Activated naive CD4-positive, alpha-beta T cell treated with anti-CD3 and anti-CD28 coated beads, Interleukin-2, amount 10 ng/mL, durations not matched to agents 7 days and 5 days (primary cell): ENCODE measurements at regions not wholly inside any gene's neighbourhood (a gene's known extent, or its start where the extent isn't known, plus 50 kb on each side); places are given as distances from the start of the nearest gene placed in this dataset.
"Not testable (repeated sequence)": the region's sequence is repeated elsewhere in the genome, so short reads cannot be mapped to it uniquely, and the experiment has no call there.

Experiments
- CTCF ChIA-PET: fragments of 350-600 bp; sonication (Branson Sonifier 250); formaldehyde crosslinking; loops from one replicate; lab custom pipeline; 2021; ENCODE audit warnings: antibody characterized with exemption; lab: Charles Lee
- DNase-seq: peaks from one replicate; pipeline ENCODE4 v3.0.0-alpha.2; 2020
- H3K27ac Mint-ChIP-seq: one replicate; pipeline ENCODE4 v1.8.0; 2021; ENCODE audit warnings: mild to moderate bottlenecking, moderate library complexity, mixed read lengths
- H3K27me3 Mint-ChIP-seq: one replicate; pipeline ENCODE4 v1.8.0; 2021; ENCODE audit warnings: mild to moderate bottlenecking, mixed read lengths
- H3K36me3 Mint-ChIP-seq: one replicate; pipeline ENCODE4 v1.8.0; 2021; ENCODE audit warnings: mixed read lengths
- H3K4me1 Mint-ChIP-seq: one replicate; pipeline ENCODE4 v1.8.0; 2021; ENCODE audit warnings: mixed read lengths
- H3K4me3 Mint-ChIP-seq: one replicate; pipeline ENCODE4 v1.8.0; 2021; ENCODE audit warnings: mild to moderate bottlenecking, moderate library complexity, mixed read lengths
- H3K9me3 Mint-ChIP-seq: one replicate; pipeline ENCODE4 v1.8.0; 2021; ENCODE audit warnings: mixed read lengths

GRCh38 chr7:84941936-84942335 lies 244.9 kb downstream of the SEMA3D start:
- Mint-ChIP-seq H3K4me1 (no peaks in the 10 kb centered on the region), H3K9me3 (no peaks in the 10 kb centered on the region), H3K27ac (no peak overlapping the region), H3K27me3 (no peaks in the 10 kb centered on the region), H3K4me3 (no peak overlapping the region), H3K36me3 (no peaks in the 10 kb centered on the region)
- CTCF ChIA-PET: no interaction called here
- no peak for DNase-seq

- Mint-ChIP-seq H3K27me3 (no peaks in the 10 kb centered on the region), H3K27ac (no peak overlapping the region), H3K4me1 (no peaks in the 10 kb centered on the region), H3K4me3 (no peak overlapping the region), H3K36me3 (no peaks in the 10 kb centered on the region), H3K9me3 (no peaks in the 10 kb centered on the region)
- CTCF ChIA-PET: no interaction called here
- DNase-seq: no peak
Observed at GRCh38 chr7:84941291-84941690, 245.6 kb downstream of the SEMA3D start.

- Mint-ChIP-seq H3K4me3 (no peak overlapping the region), H3K27ac (no peak overlapping the region), H3K27me3 (no peaks in the 10 kb centered on the region), H3K36me3 (no peaks in the 10 kb centered on the region), H3K9me3 (no peaks in the 10 kb centered on the region), H3K4me1 (no peaks in the 10 kb centered on the region)
- DNase-seq: no peak
- CTCF ChIA-PET: no interaction called here
Observed at GRCh38 chr7:84939888-84940287, 247.0 kb downstream of the SEMA3D start.

GRCh38 chr7:84939442-84939841 lies 247.4 kb downstream of the SEMA3D start:
- DNase-seq: no peak
- H3K4me1 Mint-ChIP-seq: no peaks in the 10 kb centered on the region
- no peaks in the 10 kb centered on the region for H3K9me3 Mint-ChIP-seq
- H3K27ac Mint-ChIP-seq: no peak overlapping the region
- H3K36me3 Mint-ChIP-seq: no peaks in the 10 kb centered on the region
- CTCF ChIA-PET: no interaction called here
- H3K4me3 Mint-ChIP-seq: no peak overlapping the region
- H3K27me3 Mint-ChIP-seq: peaks cover 2% of the 10 kb centered on the region

GRCh38 chr7:84924353-84924752 lies 262.5 kb downstream of the SEMA3D start:
- Mint-ChIP-seq H3K4me3 (no peak overlapping the region), H3K27ac (no peak overlapping the region), H3K9me3 (no peaks in the 10 kb centered on the region), H3K36me3 (no peaks in the 10 kb centered on the region), H3K4me1 (no peaks in the 10 kb centered on the region), H3K27me3 (no peaks in the 10 kb centered on the region)
- no peak for DNase-seq
- CTCF ChIA-PET: no interaction called here

GRCh38 chr7:84923348-84923747 lies 263.5 kb downstream of the SEMA3D start:
- Mint-ChIP-seq H3K27ac (no peak overlapping the region), H3K9me3 (no peaks in the 10 kb centered on the region), H3K36me3 (no peaks in the 10 kb centered on the region), H3K4me1 (no peaks in the 10 kb centered on the region), H3K27me3 (no peaks in the 10 kb centered on the region), H3K4me3 (no peak overlapping the region)
- no peak for DNase-seq
- CTCF ChIA-PET: no interaction called here

GRCh38 chr7:84921154-84921553 lies 265.7 kb downstream of the SEMA3D start:
- CTCF ChIA-PET: no interaction called here
- Mint-ChIP-seq H3K36me3 (no peaks in the 10 kb centered on the region), H3K4me1 (no peaks in the 10 kb centered on the region), H3K9me3 (no peaks in the 10 kb centered on the region), H3K4me3 (no peak overlapping the region), H3K27me3 (no peaks in the 10 kb centered on the region), H3K27ac (no peak overlapping the region)
- no peak for DNase-seq

- CTCF ChIA-PET, DNase-seq, H3K9me3 Mint-ChIP-seq, H3K4me1 Mint-ChIP-seq, H3K27ac Mint-ChIP-seq, H3K36me3 Mint-ChIP-seq, H3K4me3 Mint-ChIP-seq, H3K27me3 Mint-ChIP-seq: not testable (repeated sequence)
Observed at GRCh38 chr7:84916973-84917372, 269.9 kb downstream of the SEMA3D start.

GRCh38 chr7:84916161-84916560 lies 270.7 kb downstream of the SEMA3D start:
- no peaks in the 10 kb centered on the region for H3K4me1 Mint-ChIP-seq
- H3K27me3 Mint-ChIP-seq: no peaks in the 10 kb centered on the region
- H3K36me3 Mint-ChIP-seq: no peaks in the 10 kb centered on the region
- no peaks in the 10 kb centered on the region for H3K9me3 Mint-ChIP-seq
- CTCF ChIA-PET: no interaction called here
- H3K4me3 Mint-ChIP-seq: no peak overlapping the region
- H3K27ac Mint-ChIP-seq: no peak overlapping the region
- no peak for DNase-seq

- Mint-ChIP-seq H3K27ac (no peak overlapping the region), H3K4me3 (no peak overlapping the region), H3K36me3 (no peaks in the 10 kb centered on the region), H3K4me1 (no peaks in the 10 kb centered on the region), H3K9me3 (no peaks in the 10 kb centered on the region), H3K27me3 (no peaks in the 10 kb centered on the region)
- no peak for DNase-seq
- CTCF ChIA-PET: no interaction called here
Observed at GRCh38 chr7:84914598-84914997, 272.3 kb downstream of the SEMA3D start.

GRCh38 chr7:84913731-84914130 lies 273.1 kb downstream of the SEMA3D start:
- no peaks in the 10 kb centered on the region for H3K36me3 Mint-ChIP-seq
- H3K9me3 Mint-ChIP-seq: no peaks in the 10 kb centered on the region
- H3K27me3 Mint-ChIP-seq: no peaks in the 10 kb centered on the region
- CTCF ChIA-PET: no interaction called here
- DNase-seq: no peak
- H3K4me3 Mint-ChIP-seq: no peak overlapping the region
- H3K4me1 Mint-ChIP-seq: no peaks in the 10 kb centered on the region
- H3K27ac Mint-ChIP-seq: no peak overlapping the region

GRCh38 chr7:84912993-84913635 lies 273.7 kb downstream of the SEMA3D start:
- Mint-ChIP-seq H3K4me1 (no peaks in the 10 kb centered on the region), H3K36me3 (no peaks in the 10 kb centered on the region), H3K9me3 (no peaks in the 10 kb centered on the region), H3K27me3 (no peaks in the 10 kb centered on the region), H3K4me3 (no peak overlapping the region), H3K27ac (no peak overlapping the region)
- CTCF ChIA-PET: no interaction called here
- DNase-seq: no peak

GRCh38 chr7:84912537-84912936 lies 274.3 kb downstream of the SEMA3D start:
- no peak for DNase-seq
- Mint-ChIP-seq H3K36me3 (no peaks in the 10 kb centered on the region), H3K4me3 (no peak overlapping the region), H3K27ac (no peak overlapping the region), H3K4me1 (no peaks in the 10 kb centered on the region), H3K9me3 (no peaks in the 10 kb centered on the region), H3K27me3 (no peaks in the 10 kb centered on the region)
- CTCF ChIA-PET: no interaction called here

GRCh38 chr7:84912018-84912417 lies 274.8 kb downstream of the SEMA3D start:
- no peaks in the 10 kb centered on the region for H3K4me1 Mint-ChIP-seq
- CTCF ChIA-PET: no interaction called here
- H3K4me3 Mint-ChIP-seq: no peak overlapping the region
- no peaks in the 10 kb centered on the region for H3K36me3 Mint-ChIP-seq
- H3K27ac Mint-ChIP-seq: no peak overlapping the region
- H3K9me3 Mint-ChIP-seq: no peaks in the 10 kb centered on the region
- no peaks in the 10 kb centered on the region for H3K27me3 Mint-ChIP-seq
- no peak for DNase-seq

- Mint-ChIP-seq H3K4me3 (no peak overlapping the region), H3K4me1 (no peaks in the 10 kb centered on the region), H3K27ac (no peak overlapping the region), H3K27me3 (no peaks in the 10 kb centered on the region), H3K9me3 (no peaks in the 10 kb centered on the region), H3K36me3 (no peaks in the 10 kb centered on the region)
- no peak for DNase-seq
- CTCF ChIA-PET: no interaction called here
Observed at GRCh38 chr7:84911077-84911476, 275.8 kb downstream of the SEMA3D start.

- H3K4me1 Mint-ChIP-seq, H3K27me3 Mint-ChIP-seq, H3K9me3 Mint-ChIP-seq, H3K4me3 Mint-ChIP-seq, H3K27ac Mint-ChIP-seq, DNase-seq, H3K36me3 Mint-ChIP-seq, CTCF ChIA-PET: not testable (repeated sequence)
Observed at GRCh38 chr7:84910322-84910721, 276.5 kb downstream of the SEMA3D start.
